Nephron (organoid): ENCODE measurements at regions not wholly inside any gene's neighbourhood (a gene's known extent, or its start where the extent isn't known, plus 50 kb on each side); places are given as distances from the start of the nearest gene placed in this dataset.

Experiments used
- H3K27ac Mint-ChIP-seq, 3 experiments: 2 replicates each; pipeline ENCODE4 v1.8.0; 2020; ENCODE audit warnings: mixed read lengths in 3 of 3, mild to moderate bottlenecking in 2 of 3, moderate library complexity in 1 of 3
- H3K27me3 Mint-ChIP-seq: 2 replicates; pipeline ENCODE4 v1.8.0; 2021; ENCODE audit warnings: low read depth, mild to moderate bottlenecking, moderate library complexity, mixed read lengths
- H3K36me3 Mint-ChIP-seq: 2 replicates; pipeline ENCODE4 v1.8.0; 2020; ENCODE audit warnings: low read depth, mixed read lengths
- H3K4me1 Mint-ChIP-seq: 2 replicates; pipeline ENCODE4 v1.8.0; 2020; ENCODE audit warnings: mixed read lengths
- H3K4me3 Mint-ChIP-seq, 3 experiments: 2 replicates each; pipeline ENCODE4 v1.8.0; 2020; ENCODE audit warnings: mild to moderate bottlenecking in 3 of 3, mixed read lengths in 3 of 3, moderate library complexity in 2 of 3
- H3K9me3 Mint-ChIP-seq: 2 replicates; pipeline ENCODE4 v1.8.0; 2020; ENCODE audit warnings: mixed read lengths
- TF ChIP-seq, protein P1 (sequence below), 3 experiments: fragments of 200-600 bp; sonication (generic); IDR thresholded peaks; one replicate each; pipeline ENCODE4 v1.5.0; 2021; ENCODE audit warnings: antibody characterized with exemption in 3 of 3; ENCODE audit not compliant: unreplicated experiment in 3 of 3

DNA sequence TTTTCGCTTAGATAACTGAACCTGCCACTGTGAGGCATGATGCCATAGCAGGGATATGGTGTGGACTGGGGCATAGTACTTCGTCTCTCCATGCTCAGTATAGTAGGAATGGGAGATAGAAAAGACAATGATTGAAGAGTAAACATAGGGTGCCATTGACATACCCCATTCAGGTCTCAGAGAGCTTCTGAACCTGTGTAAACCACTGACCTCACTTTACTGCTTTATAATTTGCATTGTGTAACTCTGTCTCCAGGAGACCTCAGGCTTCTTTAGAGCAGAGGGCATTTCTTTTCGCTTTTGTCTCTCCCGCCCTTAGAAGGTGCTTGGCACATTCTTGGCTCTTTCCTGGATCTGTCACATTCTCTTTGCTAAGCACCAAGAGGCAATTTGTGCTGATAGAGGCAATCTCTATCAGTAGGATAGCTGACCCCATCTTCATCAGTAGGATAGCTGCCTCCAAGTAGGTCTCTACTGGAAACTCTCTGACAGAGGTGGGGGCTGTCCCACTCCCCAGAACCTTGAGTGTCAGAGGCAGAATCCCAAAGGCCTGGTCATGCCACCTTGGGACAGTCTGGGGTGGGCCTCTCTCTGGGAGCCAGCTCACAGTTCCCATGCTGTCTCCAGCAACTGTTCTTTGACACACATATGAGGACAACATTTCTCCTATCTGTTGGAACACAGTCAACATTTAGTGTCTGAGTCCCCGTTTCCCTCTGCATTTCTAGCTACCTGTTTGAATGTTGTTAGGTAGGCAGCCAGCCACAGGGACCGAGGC lies 181.9 kb downstream of the UTP18 start:
- H3K27me3 Mint-ChIP-seq: peaks cover 10% of the 10 kb centered on the region
- peaks cover 5% of the 10 kb centered on the region for H3K4me1 Mint-ChIP-seq
- TF ChIP-seq, protein P1, sequence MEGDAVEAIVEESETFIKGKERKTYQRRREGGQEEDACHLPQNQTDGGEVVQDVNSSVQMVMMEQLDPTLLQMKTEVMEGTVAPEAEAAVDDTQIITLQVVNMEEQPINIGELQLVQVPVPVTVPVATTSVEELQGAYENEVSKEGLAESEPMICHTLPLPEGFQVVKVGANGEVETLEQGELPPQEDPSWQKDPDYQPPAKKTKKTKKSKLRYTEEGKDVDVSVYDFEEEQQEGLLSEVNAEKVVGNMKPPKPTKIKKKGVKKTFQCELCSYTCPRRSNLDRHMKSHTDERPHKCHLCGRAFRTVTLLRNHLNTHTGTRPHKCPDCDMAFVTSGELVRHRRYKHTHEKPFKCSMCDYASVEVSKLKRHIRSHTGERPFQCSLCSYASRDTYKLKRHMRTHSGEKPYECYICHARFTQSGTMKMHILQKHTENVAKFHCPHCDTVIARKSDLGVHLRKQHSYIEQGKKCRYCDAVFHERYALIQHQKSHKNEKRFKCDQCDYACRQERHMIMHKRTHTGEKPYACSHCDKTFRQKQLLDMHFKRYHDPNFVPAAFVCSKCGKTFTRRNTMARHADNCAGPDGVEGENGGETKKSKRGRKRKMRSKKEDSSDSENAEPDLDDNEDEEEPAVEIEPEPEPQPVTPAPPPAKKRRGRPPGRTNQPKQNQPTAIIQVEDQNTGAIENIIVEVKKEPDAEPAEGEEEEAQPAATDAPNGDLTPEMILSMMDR (IDR thresholded peaks at IDR 0.05; ENCODE audit: unreplicated experiment in 3 of 3): no peak

DNA sequence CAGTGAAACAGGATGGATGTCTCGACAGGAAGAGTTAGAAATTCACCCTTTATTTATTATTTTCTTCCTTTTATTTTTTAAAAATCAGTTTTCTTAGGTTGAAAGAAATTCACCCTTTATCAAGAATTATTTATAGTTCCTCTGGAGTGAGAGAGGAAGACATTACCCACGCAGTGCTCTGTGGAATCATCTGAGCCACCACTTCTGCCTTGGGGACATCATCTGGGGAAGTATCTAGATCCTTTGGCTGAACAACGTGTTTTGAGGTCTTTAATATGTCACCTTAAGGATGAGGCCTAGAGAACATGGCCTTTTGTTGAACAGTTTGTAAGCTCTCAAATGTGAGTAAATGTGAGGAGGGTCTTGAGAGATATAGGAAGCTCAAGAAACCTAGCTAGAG lies 183.3 kb downstream of the UTP18 start:
- H3K27me3 Mint-ChIP-seq: peaks cover 5% of the 10 kb centered on the region
- H3K27ac Mint-ChIP-seq: no peak overlapping the region
- peaks cover 19% of the 10 kb centered on the region for H3K9me3 Mint-ChIP-seq
- TF ChIP-seq, protein P1 (IDR thresholded peaks at IDR 0.05; ENCODE audit: unreplicated experiment in 3 of 3): no peak
- H3K4me1 Mint-ChIP-seq: peaks cover 5% of the 10 kb centered on the region
- no peak overlapping the region for H3K4me3 Mint-ChIP-seq
- no peaks in the 10 kb centered on the region for H3K36me3 Mint-ChIP-seq

More for the DNA sequence above, 181.9 kb downstream of the UTP18 start:
- H3K36me3 Mint-ChIP-seq: no peaks in the 10 kb centered on the region
- H3K9me3 Mint-ChIP-seq: peaks cover 14% of the 10 kb centered on the region
- H3K27ac Mint-ChIP-seq: no peak overlapping the region
- no peak overlapping the region for H3K4me3 Mint-ChIP-seq

DNA sequence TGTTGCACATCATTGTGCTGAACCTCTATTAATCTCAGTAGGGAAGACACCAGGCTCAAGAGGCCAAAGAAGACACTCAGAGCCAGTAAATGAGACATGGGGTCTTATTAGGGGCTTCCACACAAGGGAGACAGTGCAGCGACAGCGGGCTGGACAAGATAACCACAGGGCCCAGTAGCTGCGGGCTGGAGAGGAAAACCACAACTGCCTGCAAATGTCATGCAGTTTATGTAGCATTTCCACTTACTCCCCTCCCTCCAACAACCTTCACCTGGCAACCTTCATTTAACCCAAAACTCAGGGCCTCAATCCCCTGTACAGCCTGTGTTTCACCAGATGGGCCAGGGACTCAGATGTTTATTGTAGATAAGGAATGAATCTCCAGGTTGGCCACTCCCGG lies 185.6 kb downstream of the UTP18 start:
- Mint-ChIP-seq H3K36me3 (no peaks in the 10 kb centered on the region), H3K9me3 (peaks cover 29% of the 10 kb centered on the region), H3K4me3 (no peak overlapping the region), H3K27me3 (peaks cover 16% of the 10 kb centered on the region), H3K27ac (no peak overlapping the region), H3K4me1 (no peaks in the 10 kb centered on the region)
- TF ChIP-seq, protein P1 (IDR thresholded peaks at IDR 0.05; ENCODE audit: unreplicated experiment in 3 of 3): no peak

DNA sequence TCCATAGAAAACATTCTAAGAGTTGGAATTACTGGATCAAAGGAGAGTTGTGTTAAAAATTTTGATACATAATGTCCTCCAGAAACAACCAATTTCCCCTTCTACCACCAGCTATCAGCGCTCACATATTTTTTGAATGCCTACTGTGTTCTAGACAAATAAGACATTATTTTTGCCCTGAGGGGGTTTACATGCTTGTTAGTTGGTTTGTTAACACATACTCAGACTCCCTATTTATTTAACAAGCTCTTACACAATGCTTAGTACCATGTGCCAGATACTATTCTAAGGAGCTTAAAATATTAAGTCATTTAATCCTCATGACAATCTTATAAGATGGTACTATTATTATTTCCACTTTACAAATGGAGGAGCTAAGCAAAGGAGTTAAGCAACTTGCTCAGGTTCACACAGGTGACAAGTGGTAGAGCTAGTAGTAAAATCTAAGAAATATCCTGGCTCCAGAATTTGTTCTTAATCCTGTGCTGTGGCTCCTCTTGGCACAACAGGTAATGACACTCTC lies 194.2 kb downstream of the UTP18 start:
- no peaks in the 10 kb centered on the region for H3K36me3 Mint-ChIP-seq
- peaks cover 6% of the 10 kb centered on the region for H3K4me1 Mint-ChIP-seq
- no peak overlapping the region for H3K27ac Mint-ChIP-seq
- no peak overlapping the region for H3K4me3 Mint-ChIP-seq
- TF ChIP-seq, protein P1 (IDR thresholded peaks at IDR 0.05; ENCODE audit: unreplicated experiment in 3 of 3): no peak
- H3K9me3 Mint-ChIP-seq: peaks cover 15% of the 10 kb centered on the region
- peaks cover 9% of the 10 kb centered on the region for H3K27me3 Mint-ChIP-seq

DNA sequence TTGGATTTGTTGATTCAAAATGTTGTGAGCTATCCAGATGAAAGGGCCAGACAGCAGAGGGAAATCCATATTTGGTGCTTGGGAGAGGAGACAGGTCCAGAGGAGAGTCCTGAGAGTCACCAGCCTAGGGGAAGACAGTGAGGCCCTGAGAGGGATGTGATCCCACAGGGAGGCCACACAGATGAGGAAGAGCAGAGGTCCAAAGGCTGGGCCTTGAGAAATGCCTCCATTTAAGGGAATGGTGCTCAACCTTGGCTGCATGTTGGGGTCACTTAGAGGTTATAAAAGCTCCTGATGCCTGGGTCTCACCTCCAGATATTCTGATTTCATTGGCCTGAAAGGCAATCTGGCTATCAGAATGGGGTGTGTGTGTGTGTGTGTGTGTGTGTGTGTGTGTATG lies 194.9 kb downstream of the UTP18 start:
- Mint-ChIP-seq H3K36me3 (no peaks in the 10 kb centered on the region), H3K9me3 (peaks cover 9% of the 10 kb centered on the region), H3K27me3 (peaks cover 2% of the 10 kb centered on the region), H3K27ac (no peak overlapping the region), H3K4me3 (no peak overlapping the region), H3K4me1 (peaks cover 6% of the 10 kb centered on the region)
- TF ChIP-seq, protein P1 (IDR thresholded peaks at IDR 0.05; ENCODE audit: unreplicated experiment in 3 of 3): no peak

DNA sequence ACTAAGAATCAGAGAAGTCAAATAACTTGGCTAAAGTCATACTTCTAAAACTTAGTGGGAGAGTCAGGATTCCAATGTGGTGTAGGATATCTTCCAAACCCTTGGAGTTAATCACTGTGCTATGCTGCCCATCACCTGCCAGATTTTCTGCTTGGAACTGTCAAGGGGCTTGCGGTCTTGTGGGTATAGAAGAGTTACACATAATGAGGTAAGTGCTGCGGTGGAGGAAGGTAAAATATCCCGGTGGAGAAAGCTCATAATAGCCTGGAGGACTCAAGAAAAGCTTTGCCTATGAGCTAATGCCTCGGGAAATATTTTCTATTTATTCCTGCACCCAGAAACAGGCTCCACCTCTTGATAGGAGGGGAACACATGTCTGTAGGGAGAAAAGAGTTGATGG lies 195.6 kb downstream of the UTP18 start:
- no peak overlapping the region for H3K4me3 Mint-ChIP-seq
- H3K27ac Mint-ChIP-seq: no peak overlapping the region
- TF ChIP-seq, protein P1 (IDR thresholded peaks at IDR 0.05; ENCODE audit: unreplicated experiment in 3 of 3): no peak
- H3K36me3 Mint-ChIP-seq: no peaks in the 10 kb centered on the region
- H3K9me3 Mint-ChIP-seq: peaks cover 7% of the 10 kb centered on the region
- H3K27me3 Mint-ChIP-seq: no peaks in the 10 kb centered on the region
- H3K4me1 Mint-ChIP-seq: peaks cover 6% of the 10 kb centered on the region
